HFFc6 (cell line): ENCODE measurements at regions not wholly inside any gene's neighbourhood (a gene's known extent, or its start where the extent isn't known, plus 50 kb on each side); places are given as distances from the start of the nearest gene placed in this dataset.

Source experiments
- DNase-seq: peaks from one replicate; pipeline ENCODE4 v3.0.0-alpha.2; 2018
- H3K27ac Mint-ChIP-seq: 2 replicates; pipeline ENCODE4 v1.8.0; 2020; ENCODE audit warnings: mild to moderate bottlenecking, mixed read lengths
- H3K27me3 Mint-ChIP-seq: 2 replicates; pipeline ENCODE4 v1.8.0; 2021; ENCODE audit warnings: mild to moderate bottlenecking, moderate library complexity, mixed read lengths; ENCODE audit not compliant: insufficient read depth
- H3K36me3 Mint-ChIP-seq: 2 replicates; pipeline ENCODE4 v1.8.0; 2021; ENCODE audit warnings: low read depth, mixed read lengths
- H3K4me1 Mint-ChIP-seq: 2 replicates; pipeline ENCODE4 v1.8.0; 2020; ENCODE audit warnings: low read depth, mixed read lengths
- H3K4me3 Mint-ChIP-seq: 2 replicates; pipeline ENCODE4 v1.8.0; 2020; ENCODE audit warnings: mild to moderate bottlenecking, moderate library complexity, mixed read lengths
- H3K9me3 Mint-ChIP-seq: 2 replicates; pipeline ENCODE4 v1.8.0; 2020; ENCODE audit warnings: mild to moderate bottlenecking, mixed read lengths
- CTCF ChIP-seq: fragments of 200-600 bp; sonication (generic); IDR thresholded peaks from 2 replicates; pipeline ENCODE4 v1.5.0; 2021; ENCODE audit warnings: antibody characterized with exemption, mild to moderate bottlenecking

- no peak for TF ChIP-seq CTCF
- Mint-ChIP-seq H3K4me1 (no peaks in the 10 kb centered on the region), H3K4me3 (no peak overlapping the region), H3K27me3 (no peaks in the 10 kb centered on the region; the same call in none of the 2 replicates), H3K36me3 (no peaks in the 10 kb centered on the region), H3K27ac (no peak overlapping the region), H3K9me3 (peaks cover 21% of the 10 kb centered on the region)
- DNase-seq, result no peak
Observed at GRCh38 chr6:15852289-15852688, 189.5 kb upstream of the DTNBP1 start.

GRCh38 chr6:15849395-15849794 is 186.6 kb upstream of the DTNBP1 start:
- no peak for DNase-seq
- Mint-ChIP-seq H3K27ac (no peak overlapping the region), H3K9me3 (peaks cover 15% of the 10 kb centered on the region), H3K4me1 (no peaks in the 10 kb centered on the region), H3K4me3 (no peak overlapping the region), H3K27me3 (no peaks in the 10 kb centered on the region; the same call in none of the 2 replicates), H3K36me3 (no peaks in the 10 kb centered on the region)
- no peak for TF ChIP-seq CTCF

- Mint-ChIP-seq H3K4me3 (no peak overlapping the region), H3K27ac (no peak overlapping the region), H3K9me3 (peaks cover 18% of the 10 kb centered on the region), H3K4me1 (no peaks in the 10 kb centered on the region), H3K36me3 (no peaks in the 10 kb centered on the region), H3K27me3 (no peaks in the 10 kb centered on the region; the same call in 1 of the 2 replicates)
- no peak for TF ChIP-seq CTCF
- DNase-seq, result no peak
Observed at GRCh38 chr6:15845492-15845891, 182.7 kb upstream of the DTNBP1 start.

- H3K36me3 Mint-ChIP-seq, result no peaks in the 10 kb centered on the region
- TF ChIP-seq CTCF, result no peak
- peaks cover 20% of the 10 kb centered on the region for H3K9me3 Mint-ChIP-seq
- no peaks in the 10 kb centered on the region for H3K4me1 Mint-ChIP-seq
- no peak overlapping the region for H3K4me3 Mint-ChIP-seq
- H3K27me3 Mint-ChIP-seq, result no peaks in the 10 kb centered on the region; the same call in 1 of the 2 replicates
- DNase-seq, result no peak
- no peak overlapping the region for H3K27ac Mint-ChIP-seq
Observed at GRCh38 chr6:15843764-15844163, 180.9 kb upstream of the DTNBP1 start.

GRCh38 chr6:15843226-15843625 is 180.4 kb upstream of the DTNBP1 start:
- no peaks in the 10 kb centered on the region; the same call in 1 of the 2 replicates for H3K27me3 Mint-ChIP-seq
- DNase-seq, result no peak
- H3K27ac Mint-ChIP-seq, result no peak overlapping the region
- H3K36me3 Mint-ChIP-seq, result no peaks in the 10 kb centered on the region
- H3K9me3 Mint-ChIP-seq, result peaks cover 16% of the 10 kb centered on the region
- no peaks in the 10 kb centered on the region for H3K4me1 Mint-ChIP-seq
- TF ChIP-seq CTCF, result no peak
- no peak overlapping the region for H3K4me3 Mint-ChIP-seq

- Mint-ChIP-seq H3K9me3 (peaks cover 11% of the 10 kb centered on the region), H3K36me3 (no peaks in the 10 kb centered on the region), H3K4me1 (no peaks in the 10 kb centered on the region), H3K4me3 (no peak overlapping the region), H3K27me3 (no peaks in the 10 kb centered on the region; the same call in 1 of the 2 replicates), H3K27ac (no peak overlapping the region)
- no peak for DNase-seq
- TF ChIP-seq CTCF, result no peak
Observed at GRCh38 chr6:15842727-15843117, 179.9 kb upstream of the DTNBP1 start.
